Caco-2 (cell line): ENCODE measurements at regions not wholly inside any gene's neighbourhood (a gene's known extent, or its start where the extent isn't known, plus 50 kb on each side); places are given as distances from the start of the nearest gene placed in this dataset.

Experiments
- BruUV-seq: library from RNA; stranded (reverse); fragments of 400-500 nt; replicated peaks from 2 replicates; lab custom pipeline; 2021; lab: Mats Ljungman, UMichigan
- CTCF ChIA-PET: fragments of 300-600 bp; sonication (Branson Sonifier 250); formaldehyde crosslinking; loops from one replicate; lab custom pipeline; 2022; ENCODE audit warnings: antibody characterized with exemption; lab: Charles Lee
- POLR2A ChIA-PET: fragments of 300-600 bp; sonication (Branson Sonifier 250); formaldehyde crosslinking; loops from one replicate; lab custom pipeline; 2022; ENCODE audit warnings: antibody characterized with exemption; lab: Charles Lee
- DNase-seq, 2 experiments: peaks; one replicate each; pipeline versions ENCODE4 v3.0.0 to v3.0.0-alpha.2; 2020 to 2022
- H3K27me3 ChIP-seq: replicated peaks from 2 replicates; pipeline ENCODE4 v1.6.0; 2011; ENCODE audit warnings: low read length; ENCODE audit not compliant: control insufficient read depth, insufficient read depth
- H3K36me3 ChIP-seq: 2 replicates; pipeline ENCODE4 v1.5.1; 2011; ENCODE audit warnings: low read length; ENCODE audit not compliant: control insufficient read depth, insufficient read depth
- H3K4me1 ChIP-seq: fragments of 250-450 bp; sonication (Bioruptor Pico); 2 replicates; pipeline ENCODE4 v1.5.1; 2020; ENCODE audit warnings: mild to moderate bottlenecking
- H3K4me3 ChIP-seq: 2 replicates; pipeline ENCODE4 v1.5.1; 2011; ENCODE audit warnings: low read depth, mild to moderate bottlenecking, control low read depth, low read length
- H3K9me3 ChIP-seq: fragments of 250-450 bp; sonication (Bioruptor Pico); 2 replicates; pipeline ENCODE4 v1.5.1; 2020; ENCODE audit warnings: mild to moderate bottlenecking, moderate library complexity
- H3K27ac Mint-ChIP-seq: one replicate; pipeline ENCODE4 v1.8.0; 2022; ENCODE audit warnings: mixed read lengths; ENCODE audit not compliant: unreplicated experiment
- H3K27me3 Mint-ChIP-seq: one replicate; pipeline ENCODE4 v1.8.0; 2022; ENCODE audit warnings: mixed read lengths; ENCODE audit not compliant: insufficient read depth, unreplicated experiment
- H3K36me3 Mint-ChIP-seq: one replicate; pipeline ENCODE4 v1.8.0; 2022; ENCODE audit warnings: mild to moderate bottlenecking, mixed read lengths; ENCODE audit not compliant: insufficient read depth, unreplicated experiment
- H3K4me1 Mint-ChIP-seq: one replicate; pipeline ENCODE4 v1.8.0; 2022; ENCODE audit warnings: low read depth, mixed read lengths; ENCODE audit not compliant: unreplicated experiment
- H3K4me3 Mint-ChIP-seq: one replicate; pipeline ENCODE4 v1.8.0; 2022; ENCODE audit warnings: mild to moderate bottlenecking, moderate library complexity, mixed read lengths; ENCODE audit not compliant: unreplicated experiment
- H3K9me3 Mint-ChIP-seq: one replicate; pipeline ENCODE4 v1.8.0; 2022; ENCODE audit warnings: mixed read lengths; ENCODE audit not compliant: unreplicated experiment
- CTCF ChIP-seq, 2 experiments: fragments of 200-600 bp in 1 of 2; IDR thresholded peaks; 1 replicate in 1 of 2; 2 replicates in 1 of 2; pipeline versions ENCODE4 v1.5.1 to v1.8.0; 2011 to 2022; ENCODE audit warnings: antibody characterized with exemption in 1 of 2, control low read depth in 1 of 2, inconsistent platforms in 1 of 2, low read depth in 1 of 2, low read length in 1 of 2, mild to moderate bottlenecking in 1 of 2, moderate library complexity in 1 of 2; ENCODE audit not compliant: insufficient read depth in 1 of 2, severe bottlenecking in 1 of 2, unreplicated experiment in 1 of 2
- intact Hi-C: fragments of 100-400 bp; cut with micrococcal nuclease; formaldehyde crosslinking; loops from one replicate; pipeline ENCODE4 v1.10.0; 2022; ENCODE audit not compliant: unreplicated experiment

- no peaks in the 10 kb centered on the region for H3K9me3 Mint-ChIP-seq
- H3K36me3 ChIP-seq, result no peaks in the 10 kb centered on the region
- ChIA-PET POLR2A (no interaction called here), CTCF (no interaction called here)
- H3K9me3 ChIP-seq, result no peaks in the 10 kb centered on the region
- no peaks in the 10 kb centered on the region for H3K27me3 ChIP-seq
- no peak for DNase-seq
- TF ChIP-seq CTCF (IDR thresholded peaks at IDR 0.05; ENCODE audit: insufficient read depth in 1 of 2, low read depth in 1 of 2, low read length in 1 of 2, severe bottlenecking in 1 of 2, unreplicated experiment in 1 of 2), result no peak
- BruUV-seq, result no TSS peak
- no peak overlapping the region for H3K27ac Mint-ChIP-seq
- no peak overlapping the region for H3K4me3 ChIP-seq
- intact Hi-C loops, result no loop called here
- no peaks in the 10 kb centered on the region for H3K4me1 ChIP-seq
- H3K4me1 Mint-ChIP-seq, result no peaks in the 10 kb centered on the region
- H3K4me3 Mint-ChIP-seq, result no peak overlapping the region
- peaks cover 28% of the 10 kb centered on the region for H3K27me3 Mint-ChIP-seq
- no peaks in the 10 kb centered on the region for H3K36me3 Mint-ChIP-seq
These were observed 114.3 kb upstream of the DAP start for GRCh38 chr5:10875201-10875768.

GRCh38 chr5:10874541-10874940 lies 113.5 kb upstream of the DAP start:
- Histone ChIP-seq H3K4me1 (no peaks in the 10 kb centered on the region), H3K9me3 (no peaks in the 10 kb centered on the region), H3K27me3 (no peaks in the 10 kb centered on the region), H3K36me3 (no peaks in the 10 kb centered on the region), H3K4me3 (no peak overlapping the region)
- Mint-ChIP-seq H3K27me3 (peaks cover 25% of the 10 kb centered on the region), H3K27ac (no peak overlapping the region), H3K9me3 (no peaks in the 10 kb centered on the region), H3K4me1 (no peaks in the 10 kb centered on the region), H3K4me3 (no peak overlapping the region), H3K36me3 (no peaks in the 10 kb centered on the region)
- DNase-seq, result no peak
- CTCF ChIA-PET, result no interaction called here
- intact Hi-C loops, result no loop called here
- no peak for TF ChIP-seq CTCF (IDR thresholded peaks at IDR 0.05; ENCODE audit: insufficient read depth in 1 of 2, low read depth in 1 of 2, low read length in 1 of 2, severe bottlenecking in 1 of 2, unreplicated experiment in 1 of 2)
- no TSS peak for BruUV-seq
- POLR2A ChIA-PET, result no interaction called here

GRCh38 chr5:10870791-10871190 lies 109.8 kb upstream of the DAP start:
- no peaks in the 10 kb centered on the region for H3K27me3 ChIP-seq
- DNase-seq, result no peak
- Mint-ChIP-seq H3K4me1 (no peaks in the 10 kb centered on the region), H3K27ac (no peak overlapping the region), H3K36me3 (no peaks in the 10 kb centered on the region), H3K4me3 (no peak overlapping the region), H3K9me3 (no peaks in the 10 kb centered on the region), H3K27me3 (peaks cover 15% of the 10 kb centered on the region)
- H3K36me3 ChIP-seq, result no peaks in the 10 kb centered on the region
- H3K9me3 ChIP-seq, result no peaks in the 10 kb centered on the region
- TF ChIP-seq CTCF (IDR thresholded peaks at IDR 0.05; ENCODE audit: insufficient read depth in 1 of 2, low read depth in 1 of 2, low read length in 1 of 2, severe bottlenecking in 1 of 2, unreplicated experiment in 1 of 2), result no peak
- no peak overlapping the region for H3K4me3 ChIP-seq
- no TSS peak for BruUV-seq
- intact Hi-C loops, result no loop called here
- POLR2A ChIA-PET, result no interaction called here
- H3K4me1 ChIP-seq, result no peaks in the 10 kb centered on the region
- CTCF ChIA-PET, result no interaction called here
